ENCODE measurements at regions not wholly inside any gene's neighbourhood (a gene's known extent, or its start where the extent isn't known, plus 50 kb on each side); places are given as distances from the start of the nearest gene placed in this dataset.

DNA sequence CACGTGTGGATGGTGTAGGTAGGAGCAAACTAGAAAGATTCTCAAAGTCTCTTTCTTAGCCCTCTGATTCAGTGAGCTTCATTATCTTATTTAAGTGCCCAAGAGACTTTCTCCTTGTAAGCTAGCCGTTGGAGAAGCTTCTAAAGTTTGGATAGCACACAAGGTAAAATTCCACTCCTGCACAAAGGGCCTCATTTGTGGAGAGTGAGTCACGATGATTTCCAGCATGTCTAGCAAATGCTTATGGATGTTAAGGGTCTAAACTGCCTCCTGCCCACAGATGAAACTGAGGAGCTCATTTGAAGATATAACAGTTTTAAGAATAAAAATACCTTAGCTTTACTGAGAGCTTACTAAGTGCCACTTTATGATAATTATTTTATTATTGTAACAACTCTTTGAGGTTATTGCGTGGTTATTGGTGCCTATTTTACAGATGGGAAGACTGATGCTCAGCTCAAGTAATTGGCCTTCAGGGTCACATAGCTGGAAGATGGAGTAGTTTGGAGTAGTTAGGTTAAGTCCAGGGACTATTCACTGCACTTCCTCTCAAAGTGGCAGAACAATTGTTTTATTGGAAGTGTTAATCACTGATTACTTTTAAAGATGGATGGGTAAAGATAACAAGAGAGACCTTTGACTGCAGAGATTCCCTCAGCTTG is 78.7 kb upstream of the HIF1A start:
- TF ChIP-seq, protein P1, sequence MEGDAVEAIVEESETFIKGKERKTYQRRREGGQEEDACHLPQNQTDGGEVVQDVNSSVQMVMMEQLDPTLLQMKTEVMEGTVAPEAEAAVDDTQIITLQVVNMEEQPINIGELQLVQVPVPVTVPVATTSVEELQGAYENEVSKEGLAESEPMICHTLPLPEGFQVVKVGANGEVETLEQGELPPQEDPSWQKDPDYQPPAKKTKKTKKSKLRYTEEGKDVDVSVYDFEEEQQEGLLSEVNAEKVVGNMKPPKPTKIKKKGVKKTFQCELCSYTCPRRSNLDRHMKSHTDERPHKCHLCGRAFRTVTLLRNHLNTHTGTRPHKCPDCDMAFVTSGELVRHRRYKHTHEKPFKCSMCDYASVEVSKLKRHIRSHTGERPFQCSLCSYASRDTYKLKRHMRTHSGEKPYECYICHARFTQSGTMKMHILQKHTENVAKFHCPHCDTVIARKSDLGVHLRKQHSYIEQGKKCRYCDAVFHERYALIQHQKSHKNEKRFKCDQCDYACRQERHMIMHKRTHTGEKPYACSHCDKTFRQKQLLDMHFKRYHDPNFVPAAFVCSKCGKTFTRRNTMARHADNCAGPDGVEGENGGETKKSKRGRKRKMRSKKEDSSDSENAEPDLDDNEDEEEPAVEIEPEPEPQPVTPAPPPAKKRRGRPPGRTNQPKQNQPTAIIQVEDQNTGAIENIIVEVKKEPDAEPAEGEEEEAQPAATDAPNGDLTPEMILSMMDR (conservative IDR thresholded peaks at IDR 0.05; ENCODE audit: low read depth), result no peak
- H3K27ac ChIP-seq, result peak overlapping the region; percentile 45; the same call in 1 of the 2 replicates
- CTCF ChIA-PET, result interaction anchor here (0.8 kb wide), 1 partner anchor 138 kb away, joined by 3 read pairs; no protein-coding TSS in a partner anchor
- POLR2A ChIA-PET (ENCODE audit: low non-redundant PET), result no interaction called here
- DNase-seq (ENCODE audit: low spot score), result no peak

DNA sequence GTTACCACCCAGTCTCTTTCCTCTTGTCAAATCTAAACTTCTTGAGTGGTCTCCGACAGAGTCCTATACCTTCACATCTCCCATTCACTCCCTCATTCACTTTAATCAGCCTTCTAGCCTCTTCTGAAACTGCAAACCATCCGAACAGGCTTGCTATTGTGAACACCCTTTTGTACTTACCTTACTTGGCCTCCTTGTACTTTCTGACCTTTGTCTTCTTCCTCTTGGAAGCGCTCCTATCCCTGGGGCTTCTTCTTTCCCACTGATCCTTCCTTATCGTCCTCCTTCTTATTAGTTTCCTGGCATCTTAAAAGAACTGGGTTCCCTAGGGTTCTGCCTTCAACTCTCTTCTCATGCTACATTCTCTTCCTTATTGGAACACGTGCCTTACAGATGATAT is 76.9 kb upstream of the HIF1A start:
- no peak overlapping the region for H3K27ac ChIP-seq
- no peak for DNase-seq (ENCODE audit: low spot score)
- TF ChIP-seq, protein P1 (conservative IDR thresholded peaks at IDR 0.05; ENCODE audit: low read depth), result no peak
- ChIA-PET POLR2A (ENCODE audit: low non-redundant PET) (no interaction called here), CTCF (no interaction called here)

- H3K27ac ChIP-seq, result no peak overlapping the region
- CTCF ChIA-PET, result interaction anchor here (0.7 kb wide), 1 partner anchor 9 kb away, joined by 4 read pairs; no protein-coding TSS in a partner anchor
- TF ChIP-seq, protein P1 (conservative IDR thresholded peaks at IDR 0.05; ENCODE audit: low read depth), result no peak
- DNase-seq (ENCODE audit: low spot score), result no peak
- POLR2A ChIA-PET (ENCODE audit: low non-redundant PET), result no interaction called here
Observed at GRCh38 chr14:61619494-61619893, 75.8 kb upstream of the HIF1A start.

DNA sequence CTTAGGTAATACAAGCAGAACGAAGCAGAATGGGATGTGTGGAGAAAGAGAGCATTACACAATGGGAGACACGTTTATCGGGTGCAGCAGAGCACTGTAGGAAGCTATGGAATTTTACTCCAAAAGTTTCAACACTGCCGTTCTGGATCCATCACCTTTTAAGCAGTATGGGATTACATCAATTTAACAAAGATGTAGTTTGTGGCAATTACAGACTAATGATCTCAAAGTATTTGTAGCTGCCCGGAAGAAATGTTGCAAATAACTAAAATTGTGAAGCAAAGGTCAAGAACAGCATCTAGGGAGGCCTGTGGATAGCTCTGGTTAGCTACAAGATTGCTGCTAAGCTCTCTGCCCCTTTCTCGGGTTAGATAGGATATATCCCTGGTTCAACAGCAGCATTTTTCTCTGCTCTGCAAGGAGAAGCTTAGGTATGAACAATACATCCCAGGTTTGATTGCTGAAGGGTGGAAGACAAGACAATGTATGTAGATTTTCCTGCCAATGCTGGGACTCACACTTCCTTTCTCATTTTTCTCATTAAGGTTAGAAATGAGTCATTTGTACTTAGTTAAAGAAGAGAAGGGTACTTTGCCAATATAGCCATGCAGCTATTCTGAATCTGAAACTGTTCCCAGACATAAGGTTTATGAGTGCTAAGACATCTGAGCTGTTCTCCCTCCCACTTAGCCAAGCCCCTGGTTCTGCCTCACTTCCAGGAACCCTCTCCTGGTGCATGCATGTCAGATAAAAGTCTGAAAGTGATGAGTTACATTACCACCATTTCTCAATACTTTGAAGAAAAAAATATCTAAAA is 75.0 kb upstream of the HIF1A start:
- peak; percentile 14 for DNase-seq (ENCODE audit: low spot score)
- H3K27ac ChIP-seq, result no peak overlapping the region
- TF ChIP-seq, protein P1 (conservative IDR thresholded peaks at IDR 0.05; ENCODE audit: low read depth), result no peak
- ChIA-PET CTCF (interaction anchor here (0.6 kb wide), 1 partner anchor 102 kb away, joined by 3 read pairs; no protein-coding TSS in a partner anchor), POLR2A (ENCODE audit: low non-redundant PET) (no interaction called here)

DNA sequence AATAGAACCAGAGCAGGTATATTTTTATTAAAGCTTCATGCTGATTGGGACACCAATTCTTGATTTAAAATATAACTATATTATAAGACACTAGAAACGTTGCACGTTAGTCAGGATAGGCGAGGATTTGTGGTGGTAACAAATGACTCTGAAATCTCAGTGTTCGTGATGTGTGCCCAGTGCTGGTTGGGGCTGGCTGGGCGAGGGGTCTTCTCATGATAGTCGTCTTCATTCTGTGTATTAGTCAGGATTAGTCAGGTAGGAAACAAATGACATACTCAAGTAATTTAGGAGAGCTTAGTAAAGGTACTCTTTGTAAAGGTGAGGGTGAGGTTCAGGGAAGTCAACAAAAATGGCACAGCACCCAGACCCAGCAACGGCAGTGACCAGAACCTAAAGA is 73.9 kb upstream of the HIF1A start:
- H3K27ac ChIP-seq, result peak overlapping the region; percentile 37; the same call in 1 of the 2 replicates
- ChIA-PET POLR2A (ENCODE audit: low non-redundant PET) (no interaction called here), CTCF (no interaction called here)
- DNase-seq (ENCODE audit: low spot score), result no peak
- TF ChIP-seq, protein P1 (conservative IDR thresholded peaks at IDR 0.05; ENCODE audit: low read depth), result no peak

DNA sequence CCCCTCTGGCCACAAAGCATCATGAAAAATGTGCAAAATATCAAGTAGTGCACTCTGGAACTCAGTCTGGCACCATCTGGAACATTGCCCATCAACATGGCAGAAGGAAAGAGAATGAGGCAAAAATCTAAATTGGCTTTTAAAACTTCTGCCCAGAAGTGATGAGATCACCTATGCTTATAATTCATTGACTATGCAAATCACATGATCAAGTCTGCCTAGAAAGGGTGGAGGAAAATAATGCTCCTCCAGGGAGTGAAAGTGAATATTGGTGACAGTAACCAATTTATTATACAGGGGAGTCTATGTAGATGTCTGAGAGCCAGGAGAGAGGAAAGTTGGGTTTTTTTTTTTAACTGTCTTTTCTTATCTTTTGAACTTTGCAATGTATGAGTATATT is 73.3 kb upstream of the HIF1A start:
- peak overlapping the region; percentile 37; the same call in 1 of the 2 replicates for H3K27ac ChIP-seq
- CTCF ChIA-PET, result no interaction called here
- TF ChIP-seq, protein P1 (conservative IDR thresholded peaks at IDR 0.05; ENCODE audit: low read depth), result no peak
- POLR2A ChIA-PET (ENCODE audit: low non-redundant PET), result no interaction called here
- no peak for DNase-seq (ENCODE audit: low spot score)
